Epithelial cell of proximal tubule (primary cell): ENCODE measurements at regions not wholly inside any gene's neighbourhood (a gene's known extent, or its start where the extent isn't known, plus 50 kb on each side); places are given as distances from the start of the nearest gene placed in this dataset.
"Not testable (repeated sequence)": the region's sequence is repeated elsewhere in the genome, so short reads cannot be mapped to it uniquely, and the experiment has no call there.

Experiments
- DNase-seq: peaks from one replicate; pipeline ENCODE4 v3.0.0-alpha.2; 2011; ENCODE audit warnings: low read depth
- H3K4me3 ChIP-seq: 2 replicates; pipeline ENCODE4 v1.5.1; 2011; ENCODE audit warnings: low read depth, mild to moderate bottlenecking, low read length
- TF ChIP-seq, protein P1 (sequence below): conservative IDR thresholded peaks from 2 replicates; pipeline ENCODE4 v1.5.1; 2012; ENCODE audit warnings: low read depth, mild to moderate bottlenecking, low read length

DNA sequence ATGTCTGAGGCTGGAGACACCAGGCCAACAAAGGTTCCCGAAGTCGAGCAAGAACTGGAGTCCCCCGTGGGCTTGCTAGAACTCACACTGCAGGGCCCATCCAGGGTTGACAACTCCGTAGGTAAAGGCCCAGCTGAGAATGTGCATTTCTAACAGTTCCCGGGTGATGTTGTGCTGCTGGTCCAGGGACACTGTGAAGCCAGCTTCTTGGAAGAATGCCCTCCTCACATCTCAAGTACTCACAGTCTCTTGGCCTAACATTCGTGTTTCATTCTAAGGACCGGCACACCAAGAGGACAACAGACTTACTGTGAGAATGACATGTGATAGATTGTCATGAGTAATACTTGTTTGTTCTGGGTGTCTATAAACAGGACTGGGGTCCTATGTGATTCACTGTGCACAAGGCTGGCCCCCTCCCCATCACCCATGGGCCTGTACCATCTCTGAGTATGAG is 682.3 kb upstream of the IGFBP3 start:
- no peak overlapping the region for H3K4me3 ChIP-seq
- TF ChIP-seq, protein P1, sequence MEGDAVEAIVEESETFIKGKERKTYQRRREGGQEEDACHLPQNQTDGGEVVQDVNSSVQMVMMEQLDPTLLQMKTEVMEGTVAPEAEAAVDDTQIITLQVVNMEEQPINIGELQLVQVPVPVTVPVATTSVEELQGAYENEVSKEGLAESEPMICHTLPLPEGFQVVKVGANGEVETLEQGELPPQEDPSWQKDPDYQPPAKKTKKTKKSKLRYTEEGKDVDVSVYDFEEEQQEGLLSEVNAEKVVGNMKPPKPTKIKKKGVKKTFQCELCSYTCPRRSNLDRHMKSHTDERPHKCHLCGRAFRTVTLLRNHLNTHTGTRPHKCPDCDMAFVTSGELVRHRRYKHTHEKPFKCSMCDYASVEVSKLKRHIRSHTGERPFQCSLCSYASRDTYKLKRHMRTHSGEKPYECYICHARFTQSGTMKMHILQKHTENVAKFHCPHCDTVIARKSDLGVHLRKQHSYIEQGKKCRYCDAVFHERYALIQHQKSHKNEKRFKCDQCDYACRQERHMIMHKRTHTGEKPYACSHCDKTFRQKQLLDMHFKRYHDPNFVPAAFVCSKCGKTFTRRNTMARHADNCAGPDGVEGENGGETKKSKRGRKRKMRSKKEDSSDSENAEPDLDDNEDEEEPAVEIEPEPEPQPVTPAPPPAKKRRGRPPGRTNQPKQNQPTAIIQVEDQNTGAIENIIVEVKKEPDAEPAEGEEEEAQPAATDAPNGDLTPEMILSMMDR, result no peak
- DNase-seq, result no peak

DNA sequence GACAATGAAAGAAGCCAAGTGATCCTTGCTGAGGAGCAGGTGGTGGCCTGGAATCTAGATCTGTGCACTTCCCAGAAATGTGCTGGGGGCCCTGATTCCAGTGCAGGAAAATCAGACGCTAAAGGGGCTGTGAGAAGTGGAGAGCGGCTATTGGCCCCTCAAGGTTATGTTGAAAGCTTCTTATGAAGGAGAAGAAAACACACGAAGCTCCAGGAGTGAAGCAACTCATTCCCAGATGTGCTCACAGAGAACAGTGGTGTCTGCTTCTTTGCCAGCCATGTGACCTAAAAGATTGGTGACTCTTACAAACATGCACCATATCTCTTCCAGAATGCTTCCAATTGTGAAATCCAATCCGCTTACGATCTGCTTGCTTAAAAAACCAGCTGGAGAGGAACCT is 679.3 kb upstream of the IGFBP3 start:
- H3K4me3 ChIP-seq, result no peak overlapping the region
- TF ChIP-seq, protein P1, result no peak
- DNase-seq, result no peak

DNA sequence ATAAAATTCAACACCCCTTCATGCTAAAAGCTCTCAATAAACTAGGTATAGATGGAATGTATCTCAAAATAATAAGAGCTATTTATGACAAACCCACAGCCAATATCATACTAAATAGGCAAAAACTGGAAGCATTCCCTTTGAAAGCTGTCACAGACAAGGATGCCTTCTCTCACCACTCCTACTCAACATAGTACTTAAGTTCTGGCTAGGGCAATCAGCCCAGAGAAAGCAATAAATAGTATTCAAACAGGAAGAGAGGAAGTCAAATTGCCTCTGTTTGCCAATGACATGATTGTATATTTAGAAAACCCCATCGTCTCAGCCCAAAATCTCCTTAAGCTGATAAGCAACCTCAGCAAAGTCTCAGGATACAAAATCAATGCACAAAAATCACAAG is 673.8 kb upstream of the IGFBP3 start:
- not testable (repeated sequence) for DNase-seq, H3K4me3 ChIP-seq

DNA sequence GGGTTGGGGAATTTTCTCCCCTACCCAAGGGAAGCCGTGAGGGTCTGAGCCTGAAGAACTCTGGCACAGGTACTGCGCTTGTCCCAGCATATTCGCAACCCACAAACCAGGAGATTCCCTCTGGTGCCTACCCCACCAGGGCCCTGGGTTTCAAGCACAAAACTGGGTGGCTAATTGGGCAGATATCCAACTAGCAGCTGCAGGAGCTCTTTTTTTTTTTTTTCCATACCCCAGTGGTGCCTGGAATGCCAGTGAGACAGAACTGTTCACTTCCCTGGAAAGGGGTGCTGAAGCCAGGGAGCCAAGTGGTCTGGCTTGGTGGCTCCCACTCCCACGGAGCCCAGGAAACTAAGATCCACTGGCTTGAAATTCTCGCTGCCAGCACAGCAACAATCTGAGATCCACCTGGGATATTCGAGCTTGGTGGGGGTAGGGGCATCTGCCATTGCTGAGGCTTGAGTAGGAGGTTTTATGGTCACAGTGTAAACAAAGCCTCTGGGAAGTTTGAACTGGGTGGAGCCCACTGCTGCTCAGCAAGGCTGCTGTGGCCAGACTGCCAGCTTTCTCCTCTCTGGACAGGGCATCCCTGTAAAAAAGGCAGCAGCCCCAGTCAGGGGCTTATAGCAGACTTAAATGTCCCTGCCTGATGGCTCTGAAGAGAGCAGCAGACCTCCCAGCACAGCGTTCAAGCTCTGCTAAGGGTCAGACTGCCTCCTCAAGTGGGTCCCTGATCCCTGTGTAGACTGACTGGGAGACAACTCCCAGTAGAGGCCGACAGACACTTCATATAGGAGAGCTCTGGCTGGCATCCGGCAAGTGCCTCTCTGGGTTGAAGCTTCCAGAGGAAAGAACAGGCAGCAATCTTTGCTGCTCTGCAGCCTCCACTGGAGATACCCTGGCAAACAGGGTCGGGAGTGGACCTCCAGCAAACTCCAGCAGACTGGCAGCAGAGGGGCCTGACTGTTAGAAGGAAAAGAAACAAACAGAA is 670.1 kb upstream of the IGFBP3 start:
- DNase-seq, H3K4me3 ChIP-seq: not testable (repeated sequence)

DNA sequence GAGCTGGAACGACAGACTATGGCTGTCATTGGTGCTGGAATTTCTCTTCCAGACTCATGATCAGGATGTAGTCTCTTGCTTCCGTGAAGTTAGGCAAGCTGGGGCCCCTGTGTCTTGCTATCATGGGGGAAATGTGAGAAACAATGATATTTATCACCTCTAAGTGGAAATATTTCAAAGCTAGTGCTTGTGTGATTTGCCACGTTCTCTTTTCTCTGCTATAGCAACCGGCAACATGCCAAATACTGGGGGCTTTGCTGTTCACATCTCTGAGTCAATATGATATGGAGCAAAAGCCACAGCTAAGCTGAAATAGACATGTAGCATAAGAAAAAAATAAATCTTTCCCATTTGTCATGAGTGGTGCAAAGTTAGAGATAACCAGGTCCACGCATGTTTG is 668.2 kb upstream of the IGFBP3 start:
- TF ChIP-seq, protein P1, result no peak
- no peak for DNase-seq
- H3K4me3 ChIP-seq, result no peak overlapping the region

DNA sequence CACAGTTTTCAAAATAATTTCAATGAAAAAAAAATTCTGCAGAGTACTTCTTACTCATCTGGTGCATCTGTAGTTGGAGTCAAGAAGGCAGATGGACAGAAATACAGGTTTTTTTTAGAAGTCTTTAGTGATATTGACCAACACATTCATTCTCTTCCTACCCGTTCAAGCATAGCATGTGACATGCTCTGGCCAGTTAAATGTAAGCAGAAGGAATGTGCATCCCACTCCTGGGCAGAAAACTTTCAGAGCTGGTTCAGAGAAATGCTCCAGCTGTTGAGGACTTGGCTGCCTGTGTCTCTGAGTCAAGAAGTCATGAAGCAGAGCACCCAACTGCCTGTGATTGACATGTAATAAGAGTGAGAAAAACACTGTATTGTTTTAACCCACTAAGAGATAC is 665.3 kb upstream of the IGFBP3 start:
- DNase-seq, result no peak
- H3K4me3 ChIP-seq, result no peak overlapping the region
- TF ChIP-seq, protein P1, result no peak

DNA sequence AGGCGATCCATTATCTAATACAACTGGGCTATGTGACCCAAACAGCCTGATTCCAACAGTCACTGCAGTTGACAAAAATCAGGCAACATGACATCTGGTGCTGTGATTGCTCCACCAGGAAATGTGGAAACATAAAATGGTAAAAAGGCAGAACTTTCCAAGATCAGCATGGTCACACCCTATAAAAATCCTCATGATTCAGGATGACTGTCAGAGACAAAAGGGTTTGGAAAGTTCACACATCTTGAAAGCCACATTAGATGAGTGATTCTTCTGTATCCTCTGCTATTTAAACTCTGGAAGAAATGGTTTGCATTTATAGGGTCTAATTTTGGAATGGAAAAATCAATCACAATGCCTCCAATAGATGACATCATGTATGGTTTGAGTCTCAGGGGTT is 662.6 kb upstream of the IGFBP3 start:
- DNase-seq, result no peak

More for the DNA sequence above, 662.6 kb upstream of the IGFBP3 start:
- TF ChIP-seq, protein P1, result no peak
- H3K4me3 ChIP-seq, result no peak overlapping the region
